ENCODE measurements at regions not wholly inside any gene's neighbourhood (a gene's known extent, or its start where the extent isn't known, plus 50 kb on each side); places are given as distances from the start of the nearest gene placed in this dataset.
A peak's percentile ranks its signal among the peaks of the same experiment; 100 is the strongest.

DNA sequence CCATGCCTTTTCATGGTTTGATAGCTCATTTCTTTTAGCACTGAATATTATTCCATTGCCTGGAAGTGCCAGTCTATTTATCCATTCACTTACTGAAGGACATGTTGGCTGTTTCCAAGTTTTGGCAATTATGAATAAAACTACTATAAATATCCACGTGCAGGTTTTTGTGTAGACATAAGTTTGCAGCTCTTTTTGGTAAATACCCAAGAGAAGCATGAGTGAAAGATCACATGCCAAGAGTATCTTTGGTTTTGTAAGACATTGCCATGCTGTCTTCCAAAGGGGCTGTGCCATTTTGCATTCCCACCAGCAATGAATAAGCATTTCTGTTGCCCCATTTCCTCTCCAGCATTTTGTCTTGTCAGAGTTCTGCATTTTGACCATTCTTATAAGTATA is 120.9 kb downstream of the MANEA start (continued):
- TF ChIP-seq, protein P1, sequence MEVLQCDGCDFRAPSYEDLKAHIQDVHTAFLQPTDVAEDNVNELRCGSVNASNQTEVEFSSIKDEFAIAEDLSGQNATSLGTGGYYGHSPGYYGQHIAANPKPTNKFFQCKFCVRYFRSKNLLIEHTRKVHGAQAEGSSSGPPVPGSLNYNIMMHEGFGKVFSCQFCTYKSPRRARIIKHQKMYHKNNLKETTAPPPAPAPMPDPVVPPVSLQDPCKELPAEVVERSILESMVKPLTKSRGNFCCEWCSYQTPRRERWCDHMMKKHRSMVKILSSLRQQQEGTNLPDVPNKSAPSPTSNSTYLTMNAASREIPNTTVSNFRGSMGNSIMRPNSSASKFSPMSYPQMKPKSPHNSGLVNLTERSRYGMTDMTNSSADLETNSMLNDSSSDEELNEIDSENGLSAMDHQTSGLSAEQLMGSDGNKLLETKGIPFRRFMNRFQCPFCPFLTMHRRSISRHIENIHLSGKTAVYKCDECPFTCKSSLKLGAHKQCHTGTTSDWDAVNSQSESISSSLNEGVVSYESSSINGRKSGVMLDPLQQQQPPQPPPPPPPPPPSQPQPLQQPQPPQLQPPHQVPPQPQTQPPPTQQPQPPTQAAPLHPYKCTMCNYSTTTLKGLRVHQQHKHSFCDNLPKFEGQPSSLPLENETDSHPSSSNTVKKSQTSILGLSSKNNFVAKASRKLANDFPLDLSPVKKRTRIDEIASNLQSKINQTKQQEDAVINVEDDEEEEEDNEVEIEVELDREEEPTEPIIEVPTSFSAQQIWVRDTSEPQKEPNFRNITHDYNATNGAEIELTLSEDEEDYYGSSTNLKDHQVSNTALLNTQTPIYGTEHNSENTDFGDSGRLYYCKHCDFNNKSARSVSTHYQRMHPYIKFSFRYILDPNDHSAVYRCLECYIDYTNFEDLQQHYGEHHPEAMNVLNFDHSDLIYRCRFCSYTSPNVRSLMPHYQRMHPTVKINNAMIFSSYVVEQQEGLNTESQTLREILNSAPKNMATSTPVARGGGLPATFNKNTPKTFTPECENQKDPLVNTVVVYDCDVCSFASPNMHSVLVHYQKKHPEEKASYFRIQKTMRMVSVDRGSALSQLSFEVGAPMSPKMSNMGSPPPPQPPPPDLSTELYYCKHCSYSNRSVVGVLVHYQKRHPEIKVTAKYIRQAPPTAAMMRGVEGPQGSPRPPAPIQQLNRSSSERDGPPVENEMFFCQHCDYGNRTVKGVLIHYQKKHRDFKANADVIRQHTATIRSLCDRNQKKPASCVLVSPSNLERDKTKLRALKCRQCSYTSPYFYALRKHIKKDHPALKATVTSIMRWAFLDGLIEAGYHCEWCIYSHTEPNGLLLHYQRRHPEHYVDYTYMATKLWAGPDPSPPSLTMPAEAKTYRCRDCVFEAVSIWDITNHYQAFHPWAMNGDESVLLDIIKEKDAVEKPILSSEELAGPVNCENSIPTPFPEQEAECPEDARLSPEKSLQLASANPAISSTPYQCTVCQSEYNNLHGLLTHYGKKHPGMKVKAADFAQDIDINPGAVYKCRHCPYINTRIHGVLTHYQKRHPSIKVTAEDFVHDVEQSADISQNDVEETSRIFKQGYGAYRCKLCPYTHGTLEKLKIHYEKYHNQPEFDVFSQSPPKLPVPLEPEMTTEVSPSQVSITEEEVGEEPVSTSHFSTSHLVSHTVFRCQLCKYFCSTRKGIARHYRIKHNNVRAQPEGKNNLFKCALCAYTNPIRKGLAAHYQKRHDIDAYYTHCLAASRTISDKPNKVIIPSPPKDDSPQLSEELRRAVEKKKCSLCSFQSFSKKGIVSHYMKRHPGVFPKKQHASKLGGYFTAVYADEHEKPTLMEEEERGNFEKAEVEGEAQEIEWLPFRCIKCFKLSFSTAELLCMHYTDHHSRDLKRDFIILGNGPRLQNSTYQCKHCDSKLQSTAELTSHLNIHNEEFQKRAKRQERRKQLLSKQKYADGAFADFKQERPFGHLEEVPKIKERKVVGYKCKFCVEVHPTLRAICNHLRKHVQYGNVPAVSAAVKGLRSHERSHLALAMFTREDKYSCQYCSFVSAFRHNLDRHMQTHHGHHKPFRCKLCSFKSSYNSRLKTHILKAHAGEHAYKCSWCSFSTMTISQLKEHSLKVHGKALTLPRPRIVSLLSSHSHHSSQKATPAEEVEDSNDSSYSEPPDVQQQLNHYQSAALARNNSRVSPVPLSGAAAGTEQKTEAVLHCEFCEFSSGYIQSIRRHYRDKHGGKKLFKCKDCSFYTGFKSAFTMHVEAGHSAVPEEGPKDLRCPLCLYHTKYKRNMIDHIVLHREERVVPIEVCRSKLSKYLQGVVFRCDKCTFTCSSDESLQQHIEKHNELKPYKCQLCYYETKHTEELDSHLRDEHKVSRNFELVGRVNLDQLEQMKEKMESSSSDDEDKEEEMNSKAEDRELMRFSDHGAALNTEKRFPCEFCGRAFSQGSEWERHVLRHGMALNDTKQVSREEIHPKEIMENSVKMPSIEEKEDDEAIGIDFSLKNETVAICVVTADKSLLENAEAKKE (CRISPR knock-in tag; IDR thresholded peaks at IDR 0.05), result no peak

DNA sequence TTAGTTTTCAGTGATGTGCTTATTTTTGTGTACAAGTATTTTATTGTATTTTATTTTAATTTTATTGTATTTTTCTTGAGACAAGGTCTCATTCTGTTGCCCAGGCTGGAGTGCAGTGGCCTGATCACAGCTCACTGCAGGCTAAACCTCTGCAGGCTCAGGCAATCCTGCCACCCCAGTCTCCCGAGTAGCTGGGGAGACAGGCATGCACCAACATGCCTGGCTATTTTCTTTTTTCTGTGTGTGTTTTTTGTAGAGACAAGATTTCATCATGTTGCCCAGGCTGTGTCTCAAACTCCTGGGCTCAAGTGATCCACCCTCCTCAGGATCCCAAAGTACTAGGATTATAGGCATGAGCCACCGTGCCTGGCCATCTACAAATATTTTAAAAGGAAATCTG is 146.3 kb downstream of the MANEA start:
- Histone ChIP-seq H4K20me1 (replicated peaks; ENCODE audit: insufficient read depth) (no peaks in the 10 kb centered on the region), H3K27ac (ENCODE audit: low read depth) (no peak overlapping the region), H3K27me3 (ENCODE audit: insufficient read depth) (no peaks in the 10 kb centered on the region), H3K36me3 (ENCODE audit: insufficient read depth) (no peaks in the 10 kb centered on the region), H3K79me2 (replicated peaks; ENCODE audit: insufficient read depth) (no peaks in the 10 kb centered on the region), H3K4me1 (ENCODE audit: insufficient read depth) (no peaks in the 10 kb centered on the region), H3K4me3 (no peak overlapping the region), H3K9me2 (ENCODE audit: insufficient read depth) (no peaks in the 10 kb centered on the region), H3K4me2 (no peak overlapping the region), H2AFZ (no peak overlapping the region; the same call in 1 of the 2 replicates), H3F3A (replicated peaks; ENCODE audit: low read depth) (no peaks in the 10 kb centered on the region)
- DNase-seq (ENCODE audit: low spot score) (no peak), ATAC-seq (peak; percentile 55; the same call in 2 of the 3 replicates)
- Mint-ChIP-seq H3K36me3 (ENCODE audit: low read depth) (peaks cover 14% of the 10 kb centered on the region; the same call in 2 of the 3 replicates), H3K4me1 (no peaks in the 10 kb centered on the region), H3K27me3 (ENCODE audit: insufficient read depth, low read depth, poor library complexity) (peaks cover 3% of the 10 kb centered on the region), H3K9me3 (peaks cover 23% of the 10 kb centered on the region), H3K27ac (peak overlapping the region; percentile 93), H3K4me3 (no peak overlapping the region)
- TF ChIP-seq EZH2phosphoT487 (IDR thresholded peaks at IDR 0.05; ENCODE audit: unreplicated experiment) (no peak), EZH2 (IDR thresholded peaks at IDR 0.05; ENCODE audit: low read depth, unreplicated experiment) (no peak), POLR2AphosphoS5 (IDR thresholded peaks at IDR 0.05; ENCODE audit: low read depth) (no peak), CREB1 (CRISPR knock-in tag; IDR thresholded peaks at IDR 0.05; ENCODE audit: low read depth) (no peak)
- TF ChIP-seq, protein P2, sequence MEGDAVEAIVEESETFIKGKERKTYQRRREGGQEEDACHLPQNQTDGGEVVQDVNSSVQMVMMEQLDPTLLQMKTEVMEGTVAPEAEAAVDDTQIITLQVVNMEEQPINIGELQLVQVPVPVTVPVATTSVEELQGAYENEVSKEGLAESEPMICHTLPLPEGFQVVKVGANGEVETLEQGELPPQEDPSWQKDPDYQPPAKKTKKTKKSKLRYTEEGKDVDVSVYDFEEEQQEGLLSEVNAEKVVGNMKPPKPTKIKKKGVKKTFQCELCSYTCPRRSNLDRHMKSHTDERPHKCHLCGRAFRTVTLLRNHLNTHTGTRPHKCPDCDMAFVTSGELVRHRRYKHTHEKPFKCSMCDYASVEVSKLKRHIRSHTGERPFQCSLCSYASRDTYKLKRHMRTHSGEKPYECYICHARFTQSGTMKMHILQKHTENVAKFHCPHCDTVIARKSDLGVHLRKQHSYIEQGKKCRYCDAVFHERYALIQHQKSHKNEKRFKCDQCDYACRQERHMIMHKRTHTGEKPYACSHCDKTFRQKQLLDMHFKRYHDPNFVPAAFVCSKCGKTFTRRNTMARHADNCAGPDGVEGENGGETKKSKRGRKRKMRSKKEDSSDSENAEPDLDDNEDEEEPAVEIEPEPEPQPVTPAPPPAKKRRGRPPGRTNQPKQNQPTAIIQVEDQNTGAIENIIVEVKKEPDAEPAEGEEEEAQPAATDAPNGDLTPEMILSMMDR (conservative IDR thresholded peaks at IDR 0.05; ENCODE audit: low read depth in 2 of 2), result no peak
- TF ChIP-seq, protein P1 (CRISPR knock-in tag; IDR thresholded peaks at IDR 0.05), result no peak
